NT2/D1 (cell line): ENCODE measurements at regions not wholly inside any gene's neighbourhood (a gene's known extent, or its start where the extent isn't known, plus 50 kb on each side); places are given as distances from the start of the nearest gene placed in this dataset.

ENCODE experiments used
- SUZ12 ChIP-seq: IDR thresholded peaks from 2 replicates; pipeline ENCODE4 v1.6.1; 2011; ENCODE audit not compliant: insufficient read length, insufficient read depth; ENCODE audit errors: extremely low read depth
- YY1 ChIP-seq: IDR thresholded peaks from 2 replicates; pipeline ENCODE4 v1.6.1; 2011; ENCODE audit not compliant: insufficient read length, insufficient read depth

DNA sequence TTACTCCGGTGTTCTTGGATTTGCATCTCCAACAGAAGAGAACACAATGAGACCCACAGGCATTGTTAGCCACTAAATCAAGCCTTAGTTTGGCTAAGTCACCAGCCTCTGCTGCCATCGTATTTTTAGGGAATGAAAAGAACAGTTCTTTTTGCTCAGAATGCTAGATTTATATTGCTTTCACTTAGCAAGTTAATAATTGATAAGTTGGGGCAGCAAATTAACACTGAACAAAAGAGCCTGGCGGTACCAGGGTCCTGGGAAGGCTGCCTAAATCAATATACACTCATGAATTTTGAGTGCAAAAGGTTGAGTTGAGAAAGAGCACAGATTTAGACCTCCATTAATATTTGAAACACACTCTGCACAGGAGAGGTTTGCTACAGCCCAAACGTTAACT lies 767.7 kb downstream of the TYW1 start:
- TF ChIP-seq SUZ12 (no peak), YY1 (no peak)
